Activated T-cell treated with anti-CD3 and anti-CD28 coated beads, Interleukin-2, amount 50 U/mL, for 4 hours (primary cell): ENCODE measurements at regions not wholly inside any gene's neighbourhood (a gene's known extent, or its start where the extent isn't known, plus 50 kb on each side); places are given as distances from the start of the nearest gene placed in this dataset.
A peak's percentile ranks its signal among the peaks of the same experiment; 100 is the strongest.

Experiments used
- ATAC-seq, 2 donors: fragments of 200-7000 bp; cut with Tn5 transposase; one replicate each; pipeline ENCODE4 v1.10.0; 2021
- DNase-seq: peaks from one replicate; pipeline ENCODE4 v3.0.0-alpha.2; 2020
- H3K27me3 Mint-ChIP-seq: one replicate; pipeline ENCODE4 v1.8.0; 2021; ENCODE audit warnings: low read depth, mixed read lengths
- H3K36me3 Mint-ChIP-seq: one replicate; pipeline ENCODE4 v1.8.0; 2022; ENCODE audit warnings: mixed read lengths; ENCODE audit not compliant: insufficient read depth
- H3K4me1 Mint-ChIP-seq: one replicate; pipeline ENCODE4 v1.8.0; 2021; ENCODE audit warnings: low read depth, mixed read lengths
- H3K4me3 Mint-ChIP-seq: one replicate; pipeline ENCODE4 v1.8.0; 2021; ENCODE audit warnings: mild to moderate bottlenecking, moderate library complexity, mixed read lengths
- H3K9me3 Mint-ChIP-seq: one replicate; pipeline ENCODE4 v1.8.0; 2021; ENCODE audit warnings: mixed read lengths

- DNase-seq: no peak
- Mint-ChIP-seq H3K36me3 (no peaks in the 10 kb centered on the region), H3K4me3 (no peak overlapping the region), H3K27me3 (no peaks in the 10 kb centered on the region), H3K4me1 (no peaks in the 10 kb centered on the region), H3K9me3 (peaks cover 3% of the 10 kb centered on the region)
- ATAC-seq: no peak
Measured at GRCh38 chr5:164679461-164679860, 1174.0 kb downstream of the MAT2B start.

GRCh38 chr5:164680216-164680615 lies 1174.8 kb downstream of the MAT2B start:
- no peaks in the 10 kb centered on the region for H3K36me3 Mint-ChIP-seq
- no peak for DNase-seq
- H3K4me1 Mint-ChIP-seq: no peaks in the 10 kb centered on the region
- no peak overlapping the region for H3K4me3 Mint-ChIP-seq
- ATAC-seq: no peak
- peaks cover 3% of the 10 kb centered on the region for H3K9me3 Mint-ChIP-seq
- no peaks in the 10 kb centered on the region for H3K27me3 Mint-ChIP-seq

- Mint-ChIP-seq H3K36me3 (no peaks in the 10 kb centered on the region), H3K27me3 (no peaks in the 10 kb centered on the region), H3K4me3 (no peak overlapping the region), H3K9me3 (peaks cover 3% of the 10 kb centered on the region), H3K4me1 (no peaks in the 10 kb centered on the region)
- DNase-seq (no peak), ATAC-seq (no peak)
Measured at GRCh38 chr5:164680812-164681520, 1175.5 kb downstream of the MAT2B start.

- DNase-seq: no peak
- Mint-ChIP-seq H3K36me3 (no peaks in the 10 kb centered on the region), H3K9me3 (peaks cover 5% of the 10 kb centered on the region), H3K4me3 (no peak overlapping the region), H3K27me3 (no peaks in the 10 kb centered on the region), H3K4me1 (no peaks in the 10 kb centered on the region)
- ATAC-seq: no peak
Measured at GRCh38 chr5:164687391-164687790, 1182.0 kb downstream of the MAT2B start.

- DNase-seq (no peak), ATAC-seq (no peak)
- no peak overlapping the region for H3K4me3 Mint-ChIP-seq
- H3K9me3 Mint-ChIP-seq: peaks cover 7% of the 10 kb centered on the region
- H3K4me1 Mint-ChIP-seq: no peaks in the 10 kb centered on the region
- H3K27me3 Mint-ChIP-seq: no peaks in the 10 kb centered on the region
- H3K36me3 Mint-ChIP-seq: no peaks in the 10 kb centered on the region
Measured at GRCh38 chr5:164688437-164688836, 1183.0 kb downstream of the MAT2B start.

GRCh38 chr5:164708831-164709230 lies 1203.4 kb downstream of the MAT2B start:
- Mint-ChIP-seq H3K4me1 (no peaks in the 10 kb centered on the region), H3K9me3 (peaks cover 5% of the 10 kb centered on the region), H3K36me3 (no peaks in the 10 kb centered on the region), H3K4me3 (no peak overlapping the region), H3K27me3 (no peaks in the 10 kb centered on the region)
- no peak for ATAC-seq
- DNase-seq: no peak

GRCh38 chr5:164713682-164714081 lies 1208.3 kb downstream of the MAT2B start:
- Mint-ChIP-seq H3K9me3 (peaks cover 12% of the 10 kb centered on the region), H3K4me1 (no peaks in the 10 kb centered on the region), H3K4me3 (no peak overlapping the region), H3K27me3 (no peaks in the 10 kb centered on the region), H3K36me3 (no peaks in the 10 kb centered on the region)
- ATAC-seq (no peak), DNase-seq (no peak)

- no peaks in the 10 kb centered on the region for H3K9me3 Mint-ChIP-seq
- DNase-seq: no peak
- ATAC-seq: no peak
- no peaks in the 10 kb centered on the region for H3K27me3 Mint-ChIP-seq
- H3K36me3 Mint-ChIP-seq: no peaks in the 10 kb centered on the region
- no peaks in the 10 kb centered on the region for H3K4me1 Mint-ChIP-seq
- no peak overlapping the region for H3K4me3 Mint-ChIP-seq
Measured at GRCh38 chr5:164721116-164721515, 1215.7 kb downstream of the MAT2B start.

GRCh38 chr5:164721656-164722055 lies 1216.2 kb downstream of the MAT2B start:
- Mint-ChIP-seq H3K4me1 (no peaks in the 10 kb centered on the region), H3K36me3 (no peaks in the 10 kb centered on the region), H3K9me3 (no peaks in the 10 kb centered on the region), H3K27me3 (no peaks in the 10 kb centered on the region), H3K4me3 (no peak overlapping the region)
- DNase-seq: no peak
- ATAC-seq: no peak

- no peaks in the 10 kb centered on the region for H3K4me1 Mint-ChIP-seq
- H3K36me3 Mint-ChIP-seq: no peaks in the 10 kb centered on the region
- no peaks in the 10 kb centered on the region for H3K9me3 Mint-ChIP-seq
- DNase-seq: no peak
- no peaks in the 10 kb centered on the region for H3K27me3 Mint-ChIP-seq
- no peak overlapping the region for H3K4me3 Mint-ChIP-seq
- ATAC-seq: no peak
Measured at GRCh38 chr5:164722702-164723101, 1217.3 kb downstream of the MAT2B start.

GRCh38 chr5:164727012-164727411 lies 1221.6 kb downstream of the MAT2B start:
- Mint-ChIP-seq H3K9me3 (peaks cover 3% of the 10 kb centered on the region), H3K36me3 (no peaks in the 10 kb centered on the region), H3K4me3 (no peak overlapping the region), H3K27me3 (no peaks in the 10 kb centered on the region), H3K4me1 (no peaks in the 10 kb centered on the region)
- no peak for DNase-seq
- ATAC-seq: no peak

GRCh38 chr5:164728733-164729132 lies 1223.3 kb downstream of the MAT2B start:
- H3K36me3 Mint-ChIP-seq: no peaks in the 10 kb centered on the region
- no peaks in the 10 kb centered on the region for H3K4me1 Mint-ChIP-seq
- ATAC-seq: no peak
- no peak for DNase-seq
- H3K9me3 Mint-ChIP-seq: peaks cover 3% of the 10 kb centered on the region
- H3K27me3 Mint-ChIP-seq: no peaks in the 10 kb centered on the region
- no peak overlapping the region for H3K4me3 Mint-ChIP-seq

- H3K4me3 Mint-ChIP-seq: no peak overlapping the region
- ATAC-seq (no peak), DNase-seq (no peak)
- no peaks in the 10 kb centered on the region for H3K36me3 Mint-ChIP-seq
- no peaks in the 10 kb centered on the region for H3K27me3 Mint-ChIP-seq
- H3K9me3 Mint-ChIP-seq: peaks cover 14% of the 10 kb centered on the region
- H3K4me1 Mint-ChIP-seq: no peaks in the 10 kb centered on the region
Measured at GRCh38 chr5:164735334-164735733, 1229.9 kb downstream of the MAT2B start.

GRCh38 chr5:164741376-164741775 lies 1236.0 kb downstream of the MAT2B start:
- no peak for DNase-seq
- H3K27me3 Mint-ChIP-seq: no peaks in the 10 kb centered on the region
- ATAC-seq: peak in 1 of 2 donors; percentile 32
- H3K36me3 Mint-ChIP-seq: no peaks in the 10 kb centered on the region
- H3K9me3 Mint-ChIP-seq: peaks cover 15% of the 10 kb centered on the region
- no peak overlapping the region for H3K4me3 Mint-ChIP-seq
- peaks cover 3% of the 10 kb centered on the region for H3K4me1 Mint-ChIP-seq

- Mint-ChIP-seq H3K36me3 (no peaks in the 10 kb centered on the region), H3K4me3 (no peak overlapping the region), H3K4me1 (peaks cover 3% of the 10 kb centered on the region), H3K27me3 (no peaks in the 10 kb centered on the region), H3K9me3 (peaks cover 15% of the 10 kb centered on the region)
- DNase-seq (no peak), ATAC-seq (no peak)
Measured at GRCh38 chr5:164742025-164742424, 1236.6 kb downstream of the MAT2B start.
